IMR-90 (cell line): ENCODE measurements at regions not wholly inside any gene's neighbourhood (a gene's known extent, or its start where the extent isn't known, plus 50 kb on each side); places are given as distances from the start of the nearest gene placed in this dataset.

ENCODE experiments used
- ATAC-seq: fragments of 200-7000 bp; cut with Tn5 transposase; 2 replicates; pipeline ENCODE4 v1.9.1; 2020; ENCODE audit warnings: low read depth, mild to moderate bottlenecking, moderate library complexity
- BruUV-seq: library from RNA; stranded (reverse); fragments of 400-500 nt; replicated peaks from 2 replicates; lab custom pipeline; 2021; lab: Mats Ljungman, UMichigan
- CTCF ChIA-PET: fragments of 300-600 bp; formaldehyde crosslinking; extraction: SDS; loops from one replicate; lab custom pipeline; 2021; ENCODE audit warnings: antibody characterized with exemption; lab: Yijun Ruan, JAX
- POLR2A ChIA-PET: fragments of 300-600 bp; sonication (Branson Sonifier 250); formaldehyde crosslinking; loops from one replicate; lab custom pipeline; 2022; ENCODE audit warnings: antibody characterized with exemption; ENCODE audit not compliant: unreplicated experiment; lab: Charles Lee
- DNase-seq: peaks from one replicate; pipeline ENCODE4 v3.0.0; 2013
- H2AFZ ChIP-seq: replicated peaks from 2 replicates; pipeline ENCODE3; 2013; ENCODE audit warnings: low read length, mild to moderate bottlenecking; ENCODE audit not compliant: poor library complexity
- H2AK5ac ChIP-seq: 2 replicates; pipeline ENCODE4 v1.6.1; 2013; ENCODE audit warnings: low read depth, low read length, inconsistent platforms
- H2AK9ac ChIP-seq: replicated peaks from 2 replicates; pipeline ENCODE3; 2013; ENCODE audit warnings: mild to moderate bottlenecking, low read depth, low read length, moderate library complexity; ENCODE audit not compliant: poor library complexity
- H2BK120ac ChIP-seq: 2 replicates; pipeline ENCODE4 v1.6.1; 2013; ENCODE audit warnings: low read depth, low read length, inconsistent platforms
- H2BK15ac ChIP-seq: 3 replicates; pipeline ENCODE4 v1.6.1; 2013; ENCODE audit warnings: low read depth, low read length, inconsistent platforms
- H2BK20ac ChIP-seq: 2 replicates; pipeline ENCODE4 v1.6.1; 2013; ENCODE audit warnings: low read depth, mild to moderate bottlenecking, inconsistent platforms, low read length, moderate library complexity
- H2BK5ac ChIP-seq: 2 replicates; pipeline ENCODE4 v1.6.1; 2013; ENCODE audit warnings: mild to moderate bottlenecking, low read depth, low read length, inconsistent platforms; ENCODE audit not compliant: poor library complexity, severe bottlenecking
- H3K14ac ChIP-seq: replicated peaks from 2 replicates; pipeline ENCODE4 v1.6.1; 2013; ENCODE audit warnings: low read depth, low read length, inconsistent platforms
- H3K18ac ChIP-seq: 2 replicates; pipeline ENCODE4 v1.6.1; 2013; ENCODE audit warnings: low read depth, low read length, control low read depth
- H3K23ac ChIP-seq: 2 replicates; pipeline ENCODE4 v1.6.1; 2013; ENCODE audit warnings: low read depth, low read length, inconsistent platforms
- H3K27ac ChIP-seq: 2 replicates; pipeline ENCODE4 v1.5.1; 2013; ENCODE audit warnings: mild to moderate bottlenecking, control low read depth, low read length; ENCODE audit not compliant: insufficient read depth
- H3K27me3 ChIP-seq: 2 replicates; pipeline ENCODE4 v1.6.1; 2013; ENCODE audit warnings: low read length; ENCODE audit not compliant: control insufficient read depth, insufficient read depth
- H3K36me3 ChIP-seq: 2 replicates; pipeline ENCODE4 v1.6.1; 2013; ENCODE audit warnings: low read length, mixed read lengths; ENCODE audit not compliant: control insufficient read depth, insufficient read depth
- H3K4ac ChIP-seq: 2 replicates; pipeline ENCODE4 v1.6.1; 2013; ENCODE audit warnings: low read depth, low read length, inconsistent platforms
- H3K4me1 ChIP-seq: 2 replicates; pipeline ENCODE4 v1.6.1; 2013; ENCODE audit warnings: low read length, mixed read lengths; ENCODE audit not compliant: control insufficient read depth, insufficient read depth
- H3K4me2 ChIP-seq: 2 replicates; pipeline ENCODE4 v1.6.1; 2013; ENCODE audit warnings: low read depth, mild to moderate bottlenecking, control low read depth, low read length, moderate library complexity
- H3K4me3 ChIP-seq: 2 replicates; pipeline ENCODE4 v1.5.1; 2013; ENCODE audit warnings: low read depth, mild to moderate bottlenecking, control low read depth, low read length, moderate library complexity; ENCODE audit not compliant: insufficient read depth
- H3K56ac ChIP-seq: 2 replicates; pipeline ENCODE4 v1.6.1; 2013; ENCODE audit warnings: low read length, inconsistent platforms; ENCODE audit not compliant: insufficient read depth; ENCODE audit errors: extremely low read depth
- H3K79me1 ChIP-seq, 2 experiments: 2 replicates each; pipeline ENCODE4 v1.6.1; 2013; ENCODE audit warnings: low read length in 2 of 2, inconsistent platforms in 1 of 2, low read depth in 1 of 2
- H3K9ac ChIP-seq: 2 replicates; pipeline ENCODE4 v1.6.1; 2013; ENCODE audit warnings: low read depth, low read length, control low read depth
- H3K9me1 ChIP-seq: 2 replicates; pipeline ENCODE4 v1.6.1; 2013; ENCODE audit warnings: low read length, inconsistent platforms; ENCODE audit not compliant: insufficient read depth
- H3K9me3 ChIP-seq: 2 replicates; pipeline ENCODE4 v1.6.1; 2013; ENCODE audit warnings: low read length; ENCODE audit not compliant: control insufficient read depth, insufficient read depth
- H4K20me1 ChIP-seq: 2 replicates; pipeline ENCODE4 v1.6.1; 2013; ENCODE audit warnings: low read length, inconsistent platforms; ENCODE audit not compliant: insufficient read depth
- H4K5ac ChIP-seq: 2 replicates; pipeline ENCODE4 v1.6.1; 2013; ENCODE audit warnings: mild to moderate bottlenecking, low read depth, low read length, control low read depth
- H4K8ac ChIP-seq, 2 experiments: 2 replicates each; pipeline ENCODE4 v1.6.1; 2013; ENCODE audit warnings: low read depth in 2 of 2, low read length in 2 of 2, control low read depth in 1 of 2, inconsistent platforms in 1 of 2
- H4K91ac ChIP-seq: 2 replicates; pipeline ENCODE4 v1.6.1; 2013; ENCODE audit warnings: low read depth, low read length, inconsistent platforms; ENCODE audit not compliant: insufficient read depth
- BHLHE40 ChIP-seq: fragments of 150-350 bp; IDR thresholded peaks from 2 replicates; pipeline ENCODE4 v1.6.1; 2016; ENCODE audit warnings: mild to moderate bottlenecking, low read depth, low read length
- CEBPB ChIP-seq: IDR thresholded peaks from 2 replicates; pipeline ENCODE4 v1.6.1; 2012; ENCODE audit warnings: low read depth, low read length, improper control_type of control experiment
- CHD1 ChIP-seq: IDR thresholded peaks from 2 replicates; pipeline ENCODE4 v1.6.1; 2012; ENCODE audit warnings: low read depth, low read length, improper control_type of control experiment
- CTCF ChIP-seq: conservative IDR thresholded peaks from 2 replicates; pipeline ENCODE4 v1.5.1; 2012; ENCODE audit warnings: mild to moderate bottlenecking, low read depth, low read length, improper control_type of control experiment
- ELK1 ChIP-seq: fragments of 150-350 bp; IDR thresholded peaks from 2 replicates; pipeline ENCODE4 v1.6.1; 2016; ENCODE audit warnings: low read depth, mild to moderate bottlenecking, low read length, moderate library complexity, borderline replicate concordance
- MAFK ChIP-seq: IDR thresholded peaks from 2 replicates; pipeline ENCODE4 v1.6.1; 2012; ENCODE audit warnings: low read depth, low read length, improper control_type of control experiment
- MAZ ChIP-seq: IDR thresholded peaks from 2 replicates; pipeline ENCODE4 v1.6.1; 2012; ENCODE audit warnings: low read depth, mild to moderate bottlenecking, low read length, improper control_type of control experiment, moderate library complexity, borderline replicate concordance
- MXI1 ChIP-seq: IDR thresholded peaks from 2 replicates; pipeline ENCODE4 v1.6.1; 2012; ENCODE audit warnings: low read depth, mild to moderate bottlenecking, low read length, moderate library complexity, borderline replicate concordance
- NFE2L2 ChIP-seq: fragments of 150-350 bp; IDR thresholded peaks from 2 replicates; pipeline ENCODE4 v1.6.1; 2016; ENCODE audit warnings: low read depth, mild to moderate bottlenecking, low read length
- POLR2A ChIP-seq: IDR thresholded peaks from 2 replicates; pipeline ENCODE4 v1.6.1; 2012; ENCODE audit warnings: mild to moderate bottlenecking, low read depth, low read length
- RAD21 ChIP-seq: IDR thresholded peaks from 2 replicates; pipeline ENCODE4 v1.6.1; 2012; ENCODE audit warnings: low read length, improper control_type of control experiment
- RCOR1 ChIP-seq: IDR thresholded peaks from 2 replicates; pipeline ENCODE4 v1.6.1; 2012; ENCODE audit warnings: mild to moderate bottlenecking, low read length, improper control_type of control experiment; ENCODE audit not compliant: insufficient replicate concordance
- SMC3 ChIP-seq: fragments of 150-350 bp; IDR thresholded peaks from 2 replicates; pipeline ENCODE4 v1.6.1; 2016; ENCODE audit warnings: low read depth, mild to moderate bottlenecking, antibody characterized with exemption, low read length, moderate library complexity
- USF2 ChIP-seq: fragments of 150-350 bp; IDR thresholded peaks from 2 replicates; pipeline ENCODE4 v1.6.1; 2017; ENCODE audit warnings: mild to moderate bottlenecking, antibody characterized with exemption, low read length, low read depth
- WGBS, 2 experiments: methylation state at CpG; one replicate each; pipeline versions ENCODE4 v1.1.5 to v1.1.7; 2013; ENCODE audit warnings: missing lambda C conversion rate in 2 of 2; ENCODE audit not compliant: insufficient read length in 1 of 2; ENCODE audit errors: extremely low coverage in 2 of 2; 5-methylcytosine and 5-hydroxymethylcytosine counted together
- dilution Hi-C: fragments of 300-500 bp; cut with HindIII; formaldehyde crosslinking; loops from one replicate; pipeline ENCODE4 v1.14.3; 2018; ENCODE audit warnings: low sequenced_read_pairs; ENCODE audit not compliant: unreplicated experiment
- in situ Hi-C: fragments of 300-500 bp; cut with MboI; formaldehyde crosslinking; loops from 3 replicates; pipeline ENCODE4 v1.14.3; 2019; ENCODE audit warnings: low sequenced_read_pairs, inconsistent platforms, mixed read lengths
- intact Hi-C: fragments of 100-400 bp; cut with micrococcal nuclease; formaldehyde crosslinking; loops from 2 replicates; pipeline ENCODE4 v1.10.0; 2022

- Histone ChIP-seq H3K79me1 (no peaks in the 10 kb centered on the region), H4K20me1 (no peaks in the 10 kb centered on the region), H2BK5ac (no peak overlapping the region), H2BK15ac (no peak overlapping the region), H3K27me3 (no peaks in the 10 kb centered on the region), H2BK120ac (no peak overlapping the region), H4K8ac (no peak overlapping the region), H3K4me2 (no peak overlapping the region), H3K9ac (no peak overlapping the region), H3K4ac (no peak overlapping the region), H3K4me1 (no peaks in the 10 kb centered on the region), H3K14ac (no peak overlapping the region), H3K9me3 (peaks cover 19% of the 10 kb centered on the region), H3K27ac (no peak overlapping the region), H3K36me3 (no peaks in the 10 kb centered on the region), H3K18ac (no peak overlapping the region), H2AK5ac (no peak overlapping the region), H2AFZ (no peak overlapping the region), H4K5ac (no peak overlapping the region), H3K4me3 (no peak overlapping the region), H2BK20ac (no peak overlapping the region), H3K23ac (no peak overlapping the region), H3K9me1 (no peaks in the 10 kb centered on the region), H2AK9ac (no peak overlapping the region), H4K91ac (no peak overlapping the region), H3K56ac (no peak overlapping the region)
- in situ Hi-C loops, result no loop called here
- no TSS peak for BruUV-seq
- CTCF ChIA-PET, result no interaction called here
- POLR2A ChIA-PET, result no interaction called here
- dilution Hi-C loops, result no loop called here
- intact Hi-C loops, result no loop called here
- no peak for ATAC-seq
- DNase-seq, result no peak
- WGBS, 2 experiments, result no CpG with 5 or more reads among the region's 1 CpG
- TF ChIP-seq MAFK, result no peak
- no peak for TF ChIP-seq SMC3
- TF ChIP-seq MAZ, result no peak
- TF ChIP-seq BHLHE40, result no peak
- no peak for TF ChIP-seq NFE2L2
- TF ChIP-seq MXI1, result no peak
- no peak for TF ChIP-seq USF2
- no peak for TF ChIP-seq CTCF
- TF ChIP-seq POLR2A, result no peak
- no peak for TF ChIP-seq RCOR1
- no peak for TF ChIP-seq CHD1
- TF ChIP-seq CEBPB, result no peak
- TF ChIP-seq ELK1, result no peak
- no peak for TF ChIP-seq RAD21
Observed at GRCh38 chr2:153417077-153417476, 61.5 kb downstream of the RPRM start.
